PFSK-1 (cell line): ENCODE measurements at regions not wholly inside any gene's neighbourhood (a gene's known extent, or its start where the extent isn't known, plus 50 kb on each side); places are given as distances from the start of the nearest gene placed in this dataset.

Source experiments
- FOXP2 ChIP-seq: optimal IDR thresholded peaks from 2 replicates; pipeline ENCODE3; 2011; ENCODE audit warnings: borderline replicate concordance, control low read depth, inconsistent platforms; ENCODE audit not compliant: insufficient read depth; ENCODE audit errors: extremely low read length, extremely low read depth
- POLR2AphosphoS5 ChIP-seq: IDR thresholded peaks from 2 replicates; pipeline ENCODE4 v1.6.1; 2012; ENCODE audit warnings: low read depth, mild to moderate bottlenecking, control low read depth, low read length, moderate library complexity
- SIN3A ChIP-seq: IDR thresholded peaks from 2 replicates; pipeline ENCODE4 v1.6.1; 2012; ENCODE audit warnings: mild to moderate bottlenecking, low read length, moderate library complexity, borderline replicate concordance; ENCODE audit not compliant: insufficient read depth
- TAF1 ChIP-seq: IDR thresholded peaks from 2 replicates; pipeline ENCODE4 v1.6.1; 2012; ENCODE audit warnings: low read length, control low read depth, borderline replicate concordance; ENCODE audit not compliant: insufficient read depth
- TF ChIP-seq, protein P1 (sequence below), 2 experiments: IDR thresholded peaks; 2 replicates each; pipeline versions ENCODE4 v1.6.1 to v1.8.0; 2011 to 2012; ENCODE audit warnings: low read depth in 2 of 2, low read length in 2 of 2, control low read depth in 1 of 2, inconsistent platforms in 1 of 2, mild to moderate bottlenecking in 1 of 2, moderate library complexity in 1 of 2; ENCODE audit not compliant: insufficient read depth in 1 of 2

DNA sequence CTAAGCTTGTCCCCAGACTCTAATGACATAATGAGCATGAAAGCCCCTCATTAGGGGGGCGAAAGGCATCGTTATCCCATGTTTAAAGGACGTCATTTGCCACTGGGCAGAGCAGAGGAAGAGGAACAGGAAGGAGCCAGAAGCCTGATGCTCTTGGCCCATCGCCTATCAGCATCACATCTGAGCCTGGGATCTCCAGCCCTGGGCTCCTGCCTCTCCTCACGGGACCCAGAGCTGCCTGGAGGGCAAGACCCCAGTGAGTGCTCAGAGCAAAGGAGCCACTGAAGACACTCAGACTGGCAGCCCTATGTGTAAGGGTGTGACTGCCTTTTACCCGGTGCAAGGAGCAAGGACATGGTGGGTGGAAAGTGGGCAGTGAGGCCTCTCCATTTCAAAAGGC is 115.0 kb upstream of the ZNF507 start:
- TF ChIP-seq, protein P1, sequence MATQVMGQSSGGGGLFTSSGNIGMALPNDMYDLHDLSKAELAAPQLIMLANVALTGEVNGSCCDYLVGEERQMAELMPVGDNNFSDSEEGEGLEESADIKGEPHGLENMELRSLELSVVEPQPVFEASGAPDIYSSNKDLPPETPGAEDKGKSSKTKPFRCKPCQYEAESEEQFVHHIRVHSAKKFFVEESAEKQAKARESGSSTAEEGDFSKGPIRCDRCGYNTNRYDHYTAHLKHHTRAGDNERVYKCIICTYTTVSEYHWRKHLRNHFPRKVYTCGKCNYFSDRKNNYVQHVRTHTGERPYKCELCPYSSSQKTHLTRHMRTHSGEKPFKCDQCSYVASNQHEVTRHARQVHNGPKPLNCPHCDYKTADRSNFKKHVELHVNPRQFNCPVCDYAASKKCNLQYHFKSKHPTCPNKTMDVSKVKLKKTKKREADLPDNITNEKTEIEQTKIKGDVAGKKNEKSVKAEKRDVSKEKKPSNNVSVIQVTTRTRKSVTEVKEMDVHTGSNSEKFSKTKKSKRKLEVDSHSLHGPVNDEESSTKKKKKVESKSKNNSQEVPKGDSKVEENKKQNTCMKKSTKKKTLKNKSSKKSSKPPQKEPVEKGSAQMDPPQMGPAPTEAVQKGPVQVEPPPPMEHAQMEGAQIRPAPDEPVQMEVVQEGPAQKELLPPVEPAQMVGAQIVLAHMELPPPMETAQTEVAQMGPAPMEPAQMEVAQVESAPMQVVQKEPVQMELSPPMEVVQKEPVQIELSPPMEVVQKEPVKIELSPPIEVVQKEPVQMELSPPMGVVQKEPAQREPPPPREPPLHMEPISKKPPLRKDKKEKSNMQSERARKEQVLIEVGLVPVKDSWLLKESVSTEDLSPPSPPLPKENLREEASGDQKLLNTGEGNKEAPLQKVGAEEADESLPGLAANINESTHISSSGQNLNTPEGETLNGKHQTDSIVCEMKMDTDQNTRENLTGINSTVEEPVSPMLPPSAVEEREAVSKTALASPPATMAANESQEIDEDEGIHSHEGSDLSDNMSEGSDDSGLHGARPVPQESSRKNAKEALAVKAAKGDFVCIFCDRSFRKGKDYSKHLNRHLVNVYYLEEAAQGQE (IDR thresholded peaks at IDR 0.05; ENCODE audit: insufficient read depth in 1 of 2, low read depth in 2 of 2, low read length in 2 of 2): no peak
- TF ChIP-seq TAF1 (no peak), POLR2AphosphoS5 (no peak), FOXP2 (no peak), SIN3A (no peak)

DNA sequence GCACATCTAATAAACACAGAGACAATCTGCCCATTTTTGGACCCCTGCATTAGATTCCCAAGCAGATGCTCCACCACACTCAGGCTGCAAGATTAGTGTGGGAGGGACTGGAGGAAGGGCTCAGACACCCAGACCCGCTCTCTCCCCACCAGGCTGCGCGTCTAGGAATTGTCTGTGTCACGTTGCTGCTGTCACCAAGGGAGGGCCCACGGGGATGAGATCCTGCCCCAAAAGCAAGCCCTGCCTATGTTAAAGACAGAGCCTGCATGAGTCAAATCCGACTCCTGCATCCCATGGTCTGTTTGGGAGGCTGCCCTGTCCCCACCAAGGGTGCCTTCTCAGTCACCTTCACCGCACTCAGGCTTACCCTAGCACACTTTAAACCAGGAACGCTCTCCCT is 114.4 kb upstream of the ZNF507 start:
- TF ChIP-seq, protein P1 (IDR thresholded peaks at IDR 0.05; ENCODE audit: insufficient read depth in 1 of 2, low read depth in 2 of 2, low read length in 2 of 2): no peak
- TF ChIP-seq POLR2AphosphoS5 (no peak), FOXP2 (no peak), SIN3A (no peak), TAF1 (no peak)

DNA sequence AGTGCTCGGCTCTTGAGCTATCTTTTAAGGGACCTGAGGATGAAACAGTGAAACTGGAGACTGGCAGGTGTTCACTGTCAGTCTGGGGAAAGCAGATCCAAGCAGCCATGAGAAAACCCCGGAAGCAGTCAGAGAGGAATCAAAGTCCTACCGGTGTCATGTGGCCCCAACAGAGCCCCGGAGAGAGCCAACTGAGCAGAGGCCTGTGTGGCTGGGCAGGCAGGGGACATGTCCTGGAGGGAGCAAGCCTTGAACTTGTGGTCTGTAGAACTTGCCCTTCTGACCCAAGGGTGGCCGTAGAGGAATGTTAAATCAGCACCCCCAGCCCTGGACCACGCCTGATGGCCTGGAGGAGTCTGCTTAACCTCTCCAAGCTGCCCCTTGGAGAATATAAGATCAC is 113.7 kb upstream of the ZNF507 start:
- TF ChIP-seq TAF1 (no peak), FOXP2 (no peak), SIN3A (no peak), POLR2AphosphoS5 (no peak)
- TF ChIP-seq, protein P1 (IDR thresholded peaks at IDR 0.05; ENCODE audit: insufficient read depth in 1 of 2, low read depth in 2 of 2, low read length in 2 of 2): no peak

DNA sequence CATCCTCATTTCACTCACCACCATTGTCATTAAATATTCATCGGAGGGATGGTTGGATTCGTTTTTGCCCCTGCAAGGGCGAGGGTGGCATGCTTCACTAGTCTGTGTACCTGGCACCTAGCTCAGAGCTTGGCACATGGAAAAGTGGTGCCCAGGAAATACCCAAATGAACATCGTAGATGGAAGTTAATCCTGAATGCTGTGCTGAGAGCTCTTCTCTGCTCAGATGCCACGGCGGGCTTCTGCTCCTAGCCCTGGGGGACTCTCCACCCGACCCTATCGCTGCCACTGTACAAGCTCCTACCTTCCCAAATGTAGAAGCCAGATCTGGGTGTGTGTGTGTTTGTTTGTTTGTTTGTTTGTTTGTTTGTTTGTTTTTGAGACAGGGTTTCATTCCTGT is 113.0 kb upstream of the ZNF507 start:
- TF ChIP-seq POLR2AphosphoS5: no peak
- no peak for TF ChIP-seq SIN3A
- TF ChIP-seq FOXP2: no peak
- TF ChIP-seq, protein P1 (IDR thresholded peaks at IDR 0.05; ENCODE audit: insufficient read depth in 1 of 2, low read depth in 2 of 2, low read length in 2 of 2): no peak
- no peak for TF ChIP-seq TAF1

DNA sequence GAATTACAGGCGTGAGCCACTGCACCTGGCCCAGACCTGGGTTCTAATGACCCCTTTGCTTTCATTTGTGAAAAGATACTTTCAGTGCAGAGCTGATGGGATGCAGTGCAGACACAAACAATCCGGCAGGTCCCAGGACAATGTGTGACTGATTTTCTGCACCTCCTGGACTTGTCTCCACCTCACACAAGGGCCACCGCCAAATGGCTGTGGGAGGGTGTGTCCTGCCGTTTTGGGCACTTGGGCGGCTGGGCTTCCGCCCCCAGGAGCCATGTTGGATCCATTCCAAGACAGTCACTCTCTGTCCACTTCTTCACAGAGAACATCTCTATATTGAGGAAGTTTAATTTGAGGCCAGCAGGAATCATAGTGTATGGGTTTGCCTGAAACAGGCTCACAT is 112.3 kb upstream of the ZNF507 start:
- TF ChIP-seq SIN3A (no peak), TAF1 (no peak), FOXP2 (no peak), POLR2AphosphoS5 (no peak)
- TF ChIP-seq, protein P1 (IDR thresholded peaks at IDR 0.05; ENCODE audit: insufficient read depth in 1 of 2, low read depth in 2 of 2, low read length in 2 of 2): no peak
